ENCODE measurements at regions not wholly inside any gene's neighbourhood (a gene's known extent, or its start where the extent isn't known, plus 50 kb on each side); places are given as distances from the start of the nearest gene placed in this dataset.

DNA sequence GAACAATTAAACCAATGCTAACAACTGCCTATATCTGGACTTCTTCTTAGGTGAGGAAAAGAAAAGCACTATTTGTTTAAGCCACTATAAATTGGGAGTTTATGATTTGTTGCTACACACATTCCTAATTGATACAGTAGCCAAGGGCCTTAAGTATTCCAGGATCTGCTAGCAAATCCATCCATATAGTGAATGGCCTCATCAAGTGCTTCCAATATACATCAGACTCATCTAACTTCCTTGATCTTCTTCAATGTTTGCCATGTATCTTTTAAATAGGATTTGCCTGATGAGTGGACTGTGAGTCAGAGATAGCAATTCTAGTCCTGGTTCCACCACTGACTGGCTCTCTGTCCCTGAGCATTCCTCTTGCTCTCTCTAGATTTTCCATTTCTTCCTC lies 430.2 kb downstream of the OMA1 start:
- TF ChIP-seq POLR2A (IDR thresholded peaks at IDR 0.05; ENCODE audit: low read depth, low read length): no peak
- TF ChIP-seq POLR2AphosphoS5 (IDR thresholded peaks at IDR 0.05; ENCODE audit: low read depth, low read length): no peak
